MM.1S (cell line): ENCODE measurements at regions not wholly inside any gene's neighbourhood (a gene's known extent, or its start where the extent isn't known, plus 50 kb on each side); places are given as distances from the start of the nearest gene placed in this dataset.

ENCODE experiments used
- DNase-seq: peaks from one replicate; pipeline ENCODE4 v3.0.0-alpha.2; 2015
- H2AFZ ChIP-seq: fragments of 300-600 bp; sonication (generic); 2 replicates; pipeline ENCODE4 v1.6.0; 2016; ENCODE audit warnings: antibody characterized with exemption, low read length
- H3F3A ChIP-seq: fragments of 300-600 bp; sonication (generic); 2 replicates; pipeline ENCODE4 v1.6.1; 2016; ENCODE audit warnings: mild to moderate bottlenecking, antibody characterized with exemption, low read length, moderate library complexity, mixed read lengths; ENCODE audit not compliant: insufficient read depth
- H3K27ac ChIP-seq: fragments of 300-600 bp; sonication (generic); 2 replicates; pipeline ENCODE4 v1.5.1; 2016; ENCODE audit warnings: mild to moderate bottlenecking, low read length
- H3K27me3 ChIP-seq: fragments of 300-600 bp; sonication (generic); replicated peaks from 2 replicates; pipeline ENCODE4 v1.6.0; 2016; ENCODE audit warnings: low read length; ENCODE audit not compliant: insufficient read depth
- H3K36me3 ChIP-seq: fragments of 300-600 bp; sonication (generic); replicated peaks from 2 replicates; pipeline ENCODE4 v1.6.1; 2016; ENCODE audit warnings: mild to moderate bottlenecking, low read length, mixed read lengths; ENCODE audit not compliant: insufficient read depth
- H3K4me1 ChIP-seq: fragments of 300-600 bp; sonication (generic); 2 replicates; pipeline ENCODE4 v1.6.1; 2016; ENCODE audit warnings: low read length, mixed read lengths
- H3K4me2 ChIP-seq: fragments of 300-600 bp; sonication (generic); 2 replicates; pipeline ENCODE4 v1.6.0; 2016; ENCODE audit warnings: low read depth, low read length
- H3K4me3 ChIP-seq: fragments of 300-600 bp; sonication (generic); 2 replicates; pipeline ENCODE4 v1.5.1; 2016; ENCODE audit warnings: low read length, mixed read lengths
- H3K79me2 ChIP-seq: fragments of 300-600 bp; sonication (generic); 2 replicates; pipeline ENCODE4 v1.6.1; 2016; ENCODE audit warnings: mixed run types, low read length, mixed read lengths
- H3K9ac ChIP-seq: fragments of 300-600 bp; sonication (generic); 2 replicates; pipeline ENCODE4 v1.6.1; 2016; ENCODE audit warnings: low read length, mixed read lengths
- H3K9me2 ChIP-seq: fragments of 300-600 bp; sonication (generic); replicated peaks from 2 replicates; pipeline ENCODE4 v1.6.1; 2016; ENCODE audit warnings: mild to moderate bottlenecking, low read length, mixed read lengths; ENCODE audit not compliant: insufficient read depth
- H3K9me3 ChIP-seq: fragments of 300-600 bp; sonication (generic); replicated peaks from 2 replicates; pipeline ENCODE4 v1.6.1; 2016; ENCODE audit warnings: mild to moderate bottlenecking, low read length, mixed read lengths; ENCODE audit not compliant: insufficient read depth
- H4K20me1 ChIP-seq: fragments of 300-600 bp; sonication (generic); 2 replicates; pipeline ENCODE4 v1.6.1; 2016; ENCODE audit warnings: mild to moderate bottlenecking, low read length, moderate library complexity, mixed read lengths; ENCODE audit not compliant: insufficient read depth
- CTCF ChIP-seq: fragments of 300-600 bp; sonication (generic); IDR thresholded peaks from 2 replicates; pipeline ENCODE4 v1.5.1; 2016; ENCODE audit warnings: antibody characterized with exemption, low read length, mixed read lengths
- EZH2 ChIP-seq: fragments of 300-600 bp; sonication (generic); optimal IDR thresholded peaks from 2 replicates; pipeline ENCODE3; 2017; ENCODE audit warnings: low read depth, mild to moderate bottlenecking, antibody characterized with exemption, low read length, mixed read lengths
- EZH2phosphoT487 ChIP-seq: fragments of 300-600 bp; sonication (generic); IDR thresholded peaks from 2 replicates; pipeline ENCODE4 v1.6.1; 2018; ENCODE audit warnings: antibody characterized with exemption, low read length

GRCh38 chr20:37611852-37612251, 82.0 kb upstream of the CTNNBL1 start:
- no peaks in the 10 kb centered on the region for H4K20me1 ChIP-seq
- no peak overlapping the region for H3K9ac ChIP-seq
- no peak overlapping the region for H3K27ac ChIP-seq
- no peaks in the 10 kb centered on the region for H3K9me3 ChIP-seq
- no peak for TF ChIP-seq EZH2
- no peak for TF ChIP-seq EZH2phosphoT487
- TF ChIP-seq CTCF: no peak
- no peak for DNase-seq
- no peaks in the 10 kb centered on the region for H3K9me2 ChIP-seq
- no peak overlapping the region for H3K4me3 ChIP-seq
- no peak overlapping the region for H2AFZ ChIP-seq
- H3K79me2 ChIP-seq: no peaks in the 10 kb centered on the region
- H3K4me1 ChIP-seq: no peaks in the 10 kb centered on the region
- H3K4me2 ChIP-seq: no peak overlapping the region
- H3F3A ChIP-seq: no peaks in the 10 kb centered on the region
- no peaks in the 10 kb centered on the region for H3K36me3 ChIP-seq
- peaks cover 8% of the 10 kb centered on the region for H3K27me3 ChIP-seq

- no peak overlapping the region for H2AFZ ChIP-seq
- no peak for TF ChIP-seq CTCF
- TF ChIP-seq EZH2: no peak
- no peak for TF ChIP-seq EZH2phosphoT487
- H3K4me3 ChIP-seq: no peak overlapping the region
- H3K4me1 ChIP-seq: no peaks in the 10 kb centered on the region
- no peaks in the 10 kb centered on the region for H4K20me1 ChIP-seq
- H3K9ac ChIP-seq: no peak overlapping the region
- DNase-seq: no peak
- no peak overlapping the region for H3K4me2 ChIP-seq
- no peaks in the 10 kb centered on the region for H3K9me2 ChIP-seq
- H3K27ac ChIP-seq: no peak overlapping the region
- H3K79me2 ChIP-seq: no peaks in the 10 kb centered on the region
- no peaks in the 10 kb centered on the region for H3K9me3 ChIP-seq
- no peaks in the 10 kb centered on the region for H3F3A ChIP-seq
- peaks cover 3% of the 10 kb centered on the region; the same call in 1 of the 2 replicates for H3K27me3 ChIP-seq
- H3K36me3 ChIP-seq: no peaks in the 10 kb centered on the region
These were observed 82.5 kb upstream of the CTNNBL1 start for GRCh38 chr20:37611346-37611745.

GRCh38 chr20:37610203-37610798, 82.6 kb upstream of the BLCAP start:
- Histone ChIP-seq H3K27ac (no peak overlapping the region), H3K4me1 (no peaks in the 10 kb centered on the region), H3F3A (no peaks in the 10 kb centered on the region), H3K9me3 (no peaks in the 10 kb centered on the region), H3K9ac (no peak overlapping the region), H3K4me3 (no peak overlapping the region), H3K9me2 (no peaks in the 10 kb centered on the region), H3K79me2 (no peaks in the 10 kb centered on the region), H4K20me1 (no peaks in the 10 kb centered on the region), H2AFZ (no peak overlapping the region), H3K4me2 (no peak overlapping the region), H3K27me3 (peaks cover 3% of the 10 kb centered on the region; the same call in 1 of the 2 replicates), H3K36me3 (no peaks in the 10 kb centered on the region)
- TF ChIP-seq EZH2 (no peak), EZH2phosphoT487 (no peak), CTCF (no peak)
- DNase-seq: no peak
